DOHH2 (cell line): ENCODE measurements at regions not wholly inside any gene's neighbourhood (a gene's known extent, or its start where the extent isn't known, plus 50 kb on each side); places are given as distances from the start of the nearest gene placed in this dataset.

Experiments
- H3F3A ChIP-seq: fragments of 200-600 bp; sonication (generic), shearing (Covaris generic); 2 replicates; pipeline ENCODE4 v1.6.0; 2016; ENCODE audit warnings: antibody characterized with exemption, mild to moderate bottlenecking; ENCODE audit not compliant: control insufficient read depth, insufficient read depth
- H3K27ac ChIP-seq: fragments of 200-600 bp; sonication (generic); 2 replicates; pipeline ENCODE4 v1.5.1; 2014; ENCODE audit warnings: low read depth, mild to moderate bottlenecking, low read length, moderate library complexity
- H3K27me3 ChIP-seq: fragments of 200-600 bp; sonication (generic); 2 replicates; pipeline ENCODE4 v1.6.1; 2014; ENCODE audit warnings: mild to moderate bottlenecking, low read length, mixed read lengths; ENCODE audit not compliant: control insufficient read depth
- H3K36me3 ChIP-seq: fragments of 200-600 bp; sonication (generic); 2 replicates; pipeline ENCODE4 v1.6.1; 2014; ENCODE audit warnings: mild to moderate bottlenecking, low read length, moderate library complexity, mixed read lengths; ENCODE audit not compliant: control insufficient read depth
- H3K4me1 ChIP-seq: fragments of 200-600 bp; sonication (generic); 2 replicates; pipeline ENCODE4 v1.6.1; 2014; ENCODE audit warnings: mild to moderate bottlenecking, low read length, mixed read lengths; ENCODE audit not compliant: control insufficient read depth
- H3K4me2 ChIP-seq: fragments of 200-600 bp; sonication (generic); 2 replicates; pipeline ENCODE4 v1.6.0; 2014; ENCODE audit warnings: mild to moderate bottlenecking, low read length, moderate library complexity
- H3K4me3 ChIP-seq: fragments of 200-600 bp; sonication (generic); 2 replicates; pipeline ENCODE4 v1.5.1; 2014; ENCODE audit warnings: mild to moderate bottlenecking, low read length, mixed read lengths
- H3K79me2 ChIP-seq: fragments of 200-600 bp; sonication (generic); 2 replicates; pipeline ENCODE4 v1.6.1; 2014; ENCODE audit warnings: mild to moderate bottlenecking, low read length, mixed read lengths; ENCODE audit not compliant: control insufficient read depth
- H3K9me2 ChIP-seq: fragments of 200-600 bp; sonication (generic); replicated peaks from 2 replicates; pipeline ENCODE4 v1.6.1; 2014; ENCODE audit warnings: mild to moderate bottlenecking, low read length, mixed read lengths; ENCODE audit not compliant: control insufficient read depth
- H3K9me3 ChIP-seq: fragments of 200-600 bp; sonication (generic); 2 replicates; pipeline ENCODE4 v1.6.1; 2014; ENCODE audit warnings: antibody characterized with exemption, low read length, mixed read lengths; ENCODE audit not compliant: control insufficient read depth, insufficient read depth
- H4K20me1 ChIP-seq: fragments of 200-600 bp; sonication (generic); 2 replicates; pipeline ENCODE4 v1.6.0; 2014; ENCODE audit warnings: low read depth, mild to moderate bottlenecking, antibody characterized with exemption, low read length, moderate library complexity; ENCODE audit not compliant: control insufficient read depth, insufficient read depth
- EZH2phosphoT487 ChIP-seq: fragments of 200-600 bp; sonication (generic); IDR thresholded peaks from 2 replicates; pipeline ENCODE4 v1.6.1; 2017; ENCODE audit warnings: borderline replicate concordance, mild to moderate bottlenecking, antibody characterized with exemption, low read length, moderate library complexity, mixed read lengths
- TF ChIP-seq, protein P1 (sequence below): fragments of 200-600 bp; sonication (generic); IDR thresholded peaks from one replicate; pipeline ENCODE4 v1.5.1; 2014; ENCODE audit warnings: antibody characterized with exemption, mild to moderate bottlenecking, low read depth, low read length; ENCODE audit not compliant: poor library complexity, severe bottlenecking

DNA sequence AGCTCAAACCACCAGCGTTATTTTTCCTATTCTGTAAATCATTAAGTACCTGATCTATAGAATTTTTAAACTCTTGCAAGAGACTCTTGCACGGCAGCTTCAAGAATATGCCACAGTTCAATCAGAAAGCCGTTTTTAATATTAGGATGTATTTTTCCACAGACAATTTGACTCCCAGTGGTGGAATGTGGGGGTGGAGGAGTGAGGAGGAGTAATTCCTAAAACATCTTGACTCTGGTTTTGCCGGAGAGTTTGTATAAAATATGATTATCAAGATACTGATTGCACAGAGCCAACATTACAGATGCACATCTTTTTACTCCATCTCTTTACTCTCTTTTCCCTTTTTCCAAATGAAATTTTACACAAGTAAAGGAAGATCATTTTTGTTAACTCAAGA lies 288.3 kb downstream of the ENC1 start:
- Histone ChIP-seq H3K4me2 (no peak overlapping the region), H3K27me3 (no peaks in the 10 kb centered on the region), H3K79me2 (no peaks in the 10 kb centered on the region), H3K4me1 (no peaks in the 10 kb centered on the region), H3K27ac (no peak overlapping the region), H3K9me3 (no peaks in the 10 kb centered on the region), H3F3A (no peaks in the 10 kb centered on the region), H3K9me2 (no peaks in the 10 kb centered on the region), H4K20me1 (no peaks in the 10 kb centered on the region), H3K36me3 (no peaks in the 10 kb centered on the region), H3K4me3 (no peak overlapping the region)
- TF ChIP-seq, protein P1, sequence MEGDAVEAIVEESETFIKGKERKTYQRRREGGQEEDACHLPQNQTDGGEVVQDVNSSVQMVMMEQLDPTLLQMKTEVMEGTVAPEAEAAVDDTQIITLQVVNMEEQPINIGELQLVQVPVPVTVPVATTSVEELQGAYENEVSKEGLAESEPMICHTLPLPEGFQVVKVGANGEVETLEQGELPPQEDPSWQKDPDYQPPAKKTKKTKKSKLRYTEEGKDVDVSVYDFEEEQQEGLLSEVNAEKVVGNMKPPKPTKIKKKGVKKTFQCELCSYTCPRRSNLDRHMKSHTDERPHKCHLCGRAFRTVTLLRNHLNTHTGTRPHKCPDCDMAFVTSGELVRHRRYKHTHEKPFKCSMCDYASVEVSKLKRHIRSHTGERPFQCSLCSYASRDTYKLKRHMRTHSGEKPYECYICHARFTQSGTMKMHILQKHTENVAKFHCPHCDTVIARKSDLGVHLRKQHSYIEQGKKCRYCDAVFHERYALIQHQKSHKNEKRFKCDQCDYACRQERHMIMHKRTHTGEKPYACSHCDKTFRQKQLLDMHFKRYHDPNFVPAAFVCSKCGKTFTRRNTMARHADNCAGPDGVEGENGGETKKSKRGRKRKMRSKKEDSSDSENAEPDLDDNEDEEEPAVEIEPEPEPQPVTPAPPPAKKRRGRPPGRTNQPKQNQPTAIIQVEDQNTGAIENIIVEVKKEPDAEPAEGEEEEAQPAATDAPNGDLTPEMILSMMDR, result no peak
- TF ChIP-seq EZH2phosphoT487, result no peak

DNA sequence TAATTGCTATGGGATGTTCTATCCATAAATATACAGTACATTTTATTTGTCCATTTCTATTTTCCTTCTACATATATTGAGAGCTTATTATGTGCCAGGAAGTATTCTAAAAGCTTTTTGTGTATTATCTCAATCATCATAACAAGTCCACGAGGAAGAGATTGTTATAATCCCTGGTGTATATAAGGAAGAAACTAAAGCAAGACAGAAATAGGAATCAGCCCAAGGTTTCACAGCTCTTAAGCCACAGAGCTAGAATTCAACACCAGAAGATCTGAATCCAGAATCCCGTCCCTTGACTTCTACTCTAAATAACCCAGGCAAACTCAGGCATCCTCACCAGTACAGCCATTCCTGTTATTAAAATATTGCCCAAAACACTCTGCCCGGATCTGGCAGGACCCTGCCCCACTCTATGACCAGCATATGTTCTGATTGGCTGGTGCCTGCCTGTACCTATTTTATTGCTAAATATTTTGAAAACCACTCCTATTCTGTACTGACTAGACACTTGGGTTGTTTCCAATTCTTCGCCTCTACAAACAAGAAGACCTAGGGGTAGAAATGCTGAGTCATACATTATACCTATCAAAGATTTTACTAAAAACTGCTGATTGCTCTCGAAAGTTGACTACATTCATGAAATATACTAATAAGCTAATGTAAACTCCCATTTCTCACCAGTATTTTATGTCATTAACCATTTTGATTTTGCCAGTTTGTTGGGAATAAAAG lies 297.4 kb downstream of the ENC1 start:
- Histone ChIP-seq H4K20me1 (no peaks in the 10 kb centered on the region), H3K9me2 (no peaks in the 10 kb centered on the region), H3K4me1 (no peaks in the 10 kb centered on the region), H3K4me2 (no peak overlapping the region), H3K79me2 (no peaks in the 10 kb centered on the region), H3K36me3 (no peaks in the 10 kb centered on the region), H3K27ac (no peak overlapping the region), H3K9me3 (no peaks in the 10 kb centered on the region), H3K4me3 (no peak overlapping the region), H3K27me3 (no peaks in the 10 kb centered on the region), H3F3A (no peaks in the 10 kb centered on the region)
- TF ChIP-seq, protein P1, result no peak
- TF ChIP-seq EZH2phosphoT487, result no peak

DNA sequence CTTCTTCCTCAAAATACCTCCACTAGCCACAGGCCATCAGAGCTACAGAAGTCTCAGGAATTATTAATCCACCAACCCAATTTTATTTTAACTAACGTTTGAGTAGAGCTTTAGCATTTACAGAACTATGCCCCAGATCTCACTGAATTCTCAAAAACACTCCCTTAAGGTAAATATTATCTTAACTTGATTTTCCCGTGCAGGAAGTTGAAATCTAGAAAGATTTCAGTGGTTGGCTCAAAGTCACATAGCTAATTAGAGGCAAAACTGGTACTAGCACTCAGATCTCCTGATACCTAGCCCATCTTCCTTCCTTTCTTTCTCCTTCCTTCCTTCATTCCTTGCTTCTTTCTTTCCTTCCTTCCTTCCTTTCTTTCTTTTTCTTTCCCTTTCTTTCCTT lies 298.3 kb downstream of the ENC1 start:
- no peaks in the 10 kb centered on the region for H3K9me2 ChIP-seq
- no peaks in the 10 kb centered on the region for H3F3A ChIP-seq
- H3K79me2 ChIP-seq, result no peaks in the 10 kb centered on the region
- TF ChIP-seq EZH2phosphoT487, result no peak
- TF ChIP-seq, protein P1, result no peak
- H3K27ac ChIP-seq, result no peak overlapping the region
- no peaks in the 10 kb centered on the region for H3K36me3 ChIP-seq
- H3K4me1 ChIP-seq, result no peaks in the 10 kb centered on the region
- H3K4me2 ChIP-seq, result no peak overlapping the region
- H3K9me3 ChIP-seq, result no peaks in the 10 kb centered on the region
- H3K4me3 ChIP-seq, result no peak overlapping the region
- no peaks in the 10 kb centered on the region for H4K20me1 ChIP-seq
- H3K27me3 ChIP-seq, result no peaks in the 10 kb centered on the region

DNA sequence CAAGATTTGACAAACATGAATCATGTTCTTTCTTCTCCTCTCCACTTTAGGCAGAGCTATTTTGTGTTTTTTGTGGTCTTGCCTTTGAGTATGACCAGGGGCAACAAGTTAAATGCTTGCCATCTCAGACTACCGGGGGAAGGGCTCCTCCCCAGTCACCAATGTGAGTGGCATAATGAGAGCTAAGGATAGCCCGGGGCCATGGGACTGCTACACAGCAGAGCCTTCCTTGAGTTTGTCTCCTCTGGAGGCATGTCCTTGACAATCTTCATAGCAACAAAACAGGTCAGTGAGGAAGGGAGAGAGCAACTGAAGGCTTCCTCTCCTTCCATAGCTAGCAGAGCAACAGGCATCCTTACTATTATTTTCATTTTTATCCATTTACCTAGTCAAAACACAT lies 299.3 kb downstream of the ENC1 start:
- no peak overlapping the region for H3K27ac ChIP-seq
- no peaks in the 10 kb centered on the region for H3K9me2 ChIP-seq
- no peaks in the 10 kb centered on the region for H3K4me1 ChIP-seq
- no peak overlapping the region for H3K4me3 ChIP-seq
- TF ChIP-seq EZH2phosphoT487, result no peak
- TF ChIP-seq, protein P1, result no peak
- H3K4me2 ChIP-seq, result no peak overlapping the region
- no peaks in the 10 kb centered on the region for H4K20me1 ChIP-seq
- H3K9me3 ChIP-seq, result no peaks in the 10 kb centered on the region
- no peaks in the 10 kb centered on the region for H3K36me3 ChIP-seq
- no peaks in the 10 kb centered on the region for H3K27me3 ChIP-seq
- H3K79me2 ChIP-seq, result no peaks in the 10 kb centered on the region
- no peaks in the 10 kb centered on the region for H3F3A ChIP-seq
